ENCODE measurements at regions not wholly inside any gene's neighbourhood (a gene's known extent, or its start where the extent isn't known, plus 50 kb on each side); places are given as distances from the start of the nearest gene placed in this dataset.

DNA sequence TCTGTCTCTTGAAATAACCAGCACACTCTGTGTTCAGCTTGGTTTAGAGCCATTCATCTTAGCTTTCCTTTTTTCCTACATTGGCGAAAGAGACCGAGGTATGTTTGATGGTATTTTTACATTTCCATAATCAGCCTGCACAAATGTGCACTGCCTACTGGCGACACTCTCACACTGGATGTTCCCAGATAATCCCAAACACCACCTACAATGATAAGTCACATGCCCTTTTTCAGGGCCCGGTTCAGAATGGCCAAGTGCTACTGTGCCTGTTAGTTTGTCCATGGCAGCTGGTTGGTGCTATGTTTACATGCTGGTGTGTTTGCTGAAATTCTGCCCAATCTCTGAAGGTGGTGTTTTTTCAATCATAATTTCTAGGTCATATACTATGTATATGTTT is 80.8 kb upstream of the NR3C2 start:
- no peak for TF ChIP-seq POLR2A (IDR thresholded peaks at IDR 0.05)
- TF ChIP-seq, protein P1, sequence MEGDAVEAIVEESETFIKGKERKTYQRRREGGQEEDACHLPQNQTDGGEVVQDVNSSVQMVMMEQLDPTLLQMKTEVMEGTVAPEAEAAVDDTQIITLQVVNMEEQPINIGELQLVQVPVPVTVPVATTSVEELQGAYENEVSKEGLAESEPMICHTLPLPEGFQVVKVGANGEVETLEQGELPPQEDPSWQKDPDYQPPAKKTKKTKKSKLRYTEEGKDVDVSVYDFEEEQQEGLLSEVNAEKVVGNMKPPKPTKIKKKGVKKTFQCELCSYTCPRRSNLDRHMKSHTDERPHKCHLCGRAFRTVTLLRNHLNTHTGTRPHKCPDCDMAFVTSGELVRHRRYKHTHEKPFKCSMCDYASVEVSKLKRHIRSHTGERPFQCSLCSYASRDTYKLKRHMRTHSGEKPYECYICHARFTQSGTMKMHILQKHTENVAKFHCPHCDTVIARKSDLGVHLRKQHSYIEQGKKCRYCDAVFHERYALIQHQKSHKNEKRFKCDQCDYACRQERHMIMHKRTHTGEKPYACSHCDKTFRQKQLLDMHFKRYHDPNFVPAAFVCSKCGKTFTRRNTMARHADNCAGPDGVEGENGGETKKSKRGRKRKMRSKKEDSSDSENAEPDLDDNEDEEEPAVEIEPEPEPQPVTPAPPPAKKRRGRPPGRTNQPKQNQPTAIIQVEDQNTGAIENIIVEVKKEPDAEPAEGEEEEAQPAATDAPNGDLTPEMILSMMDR (IDR thresholded peaks at IDR 0.05), result no peak

Data from Peyer's patch (tissue), 4 donors.